ENCODE measurements at regions not wholly inside any gene's neighbourhood (a gene's known extent, or its start where the extent isn't known, plus 50 kb on each side); places are given as distances from the start of the nearest gene placed in this dataset.

DNA sequence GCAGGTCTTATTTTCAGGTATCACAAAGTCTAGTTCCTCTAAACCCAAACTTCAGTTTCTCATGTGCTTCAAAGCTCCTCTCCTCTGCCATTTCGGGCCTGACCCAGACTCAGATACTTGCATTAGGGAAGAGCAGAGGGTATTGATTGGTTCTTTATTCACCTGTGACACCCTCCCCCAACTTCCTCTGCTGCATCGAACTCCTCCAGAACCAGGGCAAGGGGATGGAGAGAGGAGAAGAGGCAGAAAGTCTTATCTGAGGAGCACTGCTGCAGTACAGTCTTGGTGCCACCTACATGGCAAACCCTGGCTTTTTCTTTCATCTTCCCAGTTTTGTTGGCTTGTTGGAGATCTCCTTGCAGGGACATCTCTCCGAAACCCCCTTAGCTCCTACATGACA lies 96.0 kb upstream of the OSMR start:
- Histone ChIP-seq H4K20me1 (ENCODE audit: control insufficient read depth, insufficient read depth, insufficient read length) (no peaks in the 10 kb centered on the region), H3K9me3 (ENCODE audit: control insufficient read depth, low read depth, low read length) (no peaks in the 10 kb centered on the region), H3K4me1 (ENCODE audit: insufficient read depth, low read length) (no peaks in the 10 kb centered on the region), H3K23me2 (ENCODE audit: insufficient read length, low read depth, low read length, poor library complexity, severe bottlenecking) (no peaks in the 10 kb centered on the region), H3K4ac (ENCODE audit: low read depth, low read length) (no peak overlapping the region), H3K4me2 (ENCODE audit: insufficient read depth, insufficient read length, low read length) (no peak overlapping the region), H3K27ac (ENCODE audit: insufficient read length, low read depth, low read length) (no peak overlapping the region), H3K79me1 (ENCODE audit: insufficient read depth, low read depth, low read length, poor library complexity, severe bottlenecking) (no peaks in the 10 kb centered on the region), H2AFZ (ENCODE audit: low read length) (no peak overlapping the region), H3K9ac (ENCODE audit: extremely low read depth, insufficient read length, low read length) (no peak overlapping the region), H3T11ph (ENCODE audit: low read length) (no peak overlapping the region), H2BK12ac (ENCODE audit: insufficient read length, low read depth, low read length) (no peak overlapping the region), H2BK5ac (ENCODE audit: insufficient read length, low read length) (no peak overlapping the region), H2BK15ac (ENCODE audit: low read depth, low read length) (no peak overlapping the region), H4K8ac (replicated peaks; ENCODE audit: insufficient read length, low read depth, low read length) (no peak overlapping the region), H2BK20ac (ENCODE audit: low read depth, low read length, poor library complexity, severe bottlenecking) (no peak overlapping the region), H3K56ac (ENCODE audit: insufficient read length, low read depth, low read length) (no peak overlapping the region), H4K5ac (ENCODE audit: insufficient read length, low read depth, low read length) (no peak overlapping the region), H3K79me2 (ENCODE audit: insufficient read depth, low read length) (no peaks in the 10 kb centered on the region), H3K23ac (ENCODE audit: insufficient read length, low read depth, low read length) (no peak overlapping the region), H4K91ac (ENCODE audit: insufficient read length, low read depth, low read length) (no peak overlapping the region), H2AK5ac (ENCODE audit: insufficient read length, low read length) (no peak overlapping the region), H2BK120ac (ENCODE audit: low read depth, low read length, poor library complexity, severe bottlenecking) (no peak overlapping the region), H3K14ac (ENCODE audit: insufficient read depth, low read length) (no peak overlapping the region), H3K18ac (ENCODE audit: insufficient read length, low read depth, low read length) (no peak overlapping the region), H3K27me3 (ENCODE audit: insufficient read depth, low read length) (no peaks in the 10 kb centered on the region)
- no peaks in the 10 kb centered on the region for H3K27me3 Mint-ChIP-seq (ENCODE audit: low read depth)
- H3K4me1 Mint-ChIP-seq: no peaks in the 10 kb centered on the region
- H3K27ac Mint-ChIP-seq: no peak overlapping the region
- no CpG with 5 or more reads among the region's 3 CpGs for WGBS (ENCODE audit: extremely low coverage, insufficient read length, low lambda C conversion rate)
- no peaks in the 10 kb centered on the region for H3K36me3 Mint-ChIP-seq (ENCODE audit: insufficient read depth in 1 of 3, low read depth in 3 of 3)
- no peak overlapping the region for H3K4me3 Mint-ChIP-seq
- H3K9me3 Mint-ChIP-seq: no peaks in the 10 kb centered on the region; a peak in 1 of 5 replicates
- no peak for DNase-seq
- TF ChIP-seq, protein P1, sequence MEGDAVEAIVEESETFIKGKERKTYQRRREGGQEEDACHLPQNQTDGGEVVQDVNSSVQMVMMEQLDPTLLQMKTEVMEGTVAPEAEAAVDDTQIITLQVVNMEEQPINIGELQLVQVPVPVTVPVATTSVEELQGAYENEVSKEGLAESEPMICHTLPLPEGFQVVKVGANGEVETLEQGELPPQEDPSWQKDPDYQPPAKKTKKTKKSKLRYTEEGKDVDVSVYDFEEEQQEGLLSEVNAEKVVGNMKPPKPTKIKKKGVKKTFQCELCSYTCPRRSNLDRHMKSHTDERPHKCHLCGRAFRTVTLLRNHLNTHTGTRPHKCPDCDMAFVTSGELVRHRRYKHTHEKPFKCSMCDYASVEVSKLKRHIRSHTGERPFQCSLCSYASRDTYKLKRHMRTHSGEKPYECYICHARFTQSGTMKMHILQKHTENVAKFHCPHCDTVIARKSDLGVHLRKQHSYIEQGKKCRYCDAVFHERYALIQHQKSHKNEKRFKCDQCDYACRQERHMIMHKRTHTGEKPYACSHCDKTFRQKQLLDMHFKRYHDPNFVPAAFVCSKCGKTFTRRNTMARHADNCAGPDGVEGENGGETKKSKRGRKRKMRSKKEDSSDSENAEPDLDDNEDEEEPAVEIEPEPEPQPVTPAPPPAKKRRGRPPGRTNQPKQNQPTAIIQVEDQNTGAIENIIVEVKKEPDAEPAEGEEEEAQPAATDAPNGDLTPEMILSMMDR (conservative IDR thresholded peaks at IDR 0.05): no peak

All from H9 (cell line).